Left lung (tissue), 4 donors: ENCODE measurements at regions not wholly inside any gene's neighbourhood (a gene's known extent, or its start where the extent isn't known, plus 50 kb on each side); places are given as distances from the start of the nearest gene placed in this dataset.

ENCODE experiments used
- ATAC-seq: fragments of 200-7000 bp; cut with Tn5 transposase; one replicate; pipeline ENCODE4 v1.9.1; 2020; ENCODE audit warnings: moderate library complexity
- DNase-seq, 4 donors: peaks; one replicate each; pipeline ENCODE4 v3.0.0-alpha.2; 2013 to 2020
- H3K27ac ChIP-seq, 2 donors: fragments of 200-600 bp; sonication (generic) in 1 of 2; one replicate each; pipeline versions ENCODE4 v1.5.0 to v1.8.0; 2020 to 2021
- H3K27me3 ChIP-seq, 2 donors: fragments of 200-600 bp; sonication (generic) in 1 of 2; one replicate each; pipeline versions ENCODE4 v1.5.0 to v1.8.0; 2020 to 2021
- H3K36me3 ChIP-seq, 2 donors: fragments of 200-600 bp; sonication (generic) in 1 of 2; one replicate each; pipeline versions ENCODE4 v1.5.0 to v1.8.0; 2020 to 2021
- H3K4me1 ChIP-seq, 2 donors: fragments of 200-600 bp; one replicate each; pipeline ENCODE4 v1.8.0; 2021
- H3K4me3 ChIP-seq, 2 donors: fragments of 200-600 bp; sonication (generic) in 1 of 2; one replicate each; pipeline versions ENCODE4 v1.5.0 to v1.8.0; 2020 to 2021; ENCODE audit warnings: mild to moderate bottlenecking in 1 of 2
- H3K9me3 ChIP-seq, 2 donors: fragments of 200-600 bp; sonication (generic) in 1 of 2; one replicate each; pipeline versions ENCODE4 v1.5.0 to v1.8.0; 2020 to 2021
- intact Hi-C, 2 donors: fragments of 100-400 bp; cut with DNase I; formaldehyde crosslinking; loops; one replicate each; pipeline versions ENCODE4 v1.11.2 to v1.14.2; 2022
- TF ChIP-seq, protein P1 (sequence below), 2 donors: fragments of 200-600 bp; sonication (generic) in 1 of 2; IDR thresholded peaks; one replicate each; pipeline versions ENCODE4 v1.5.0 to v1.8.0; 2021; ENCODE audit warnings: antibody characterized with exemption in 2 of 2
- donor health status: DM: no; HTN: yes; CAD: no.
- donor health status: DM: no; HTN: no; CAD: no.

DNA sequence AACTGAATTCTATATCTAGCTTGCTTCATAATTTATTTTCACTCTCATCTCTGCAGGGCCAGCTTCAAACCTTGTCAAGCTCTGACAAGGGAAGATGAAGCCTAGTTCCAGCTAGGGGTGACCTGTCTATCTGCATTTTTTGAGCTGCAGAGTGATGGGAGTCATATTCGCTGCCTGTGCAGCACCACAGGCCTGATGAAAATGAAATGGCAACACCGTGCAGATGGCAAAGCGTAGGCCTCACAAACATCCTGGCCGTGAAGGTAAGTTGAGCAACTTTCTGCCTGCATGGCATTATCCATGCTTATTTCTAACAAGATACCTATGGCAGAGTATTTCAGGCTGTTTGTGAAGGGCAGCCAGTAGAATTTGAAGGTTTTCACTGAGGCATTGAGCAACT is 86.4 kb upstream of the C1QTNF9B start:
- H3K27ac ChIP-seq, result no peak overlapping the region
- ATAC-seq (no peak), DNase-seq (no peak)
- H3K27me3 ChIP-seq, result peaks cover 0 to 32% of the 10 kb centered on the region in 2 donors
- peaks cover 10 to 11% of the 10 kb centered on the region in 2 donors for H3K4me1 ChIP-seq
- H3K9me3 ChIP-seq, result no peaks in the 10 kb centered on the region
- H3K4me3 ChIP-seq, result no peak overlapping the region
- no peaks in the 10 kb centered on the region for H3K36me3 ChIP-seq
- intact Hi-C loops, result no loop called here
- TF ChIP-seq, protein P1, sequence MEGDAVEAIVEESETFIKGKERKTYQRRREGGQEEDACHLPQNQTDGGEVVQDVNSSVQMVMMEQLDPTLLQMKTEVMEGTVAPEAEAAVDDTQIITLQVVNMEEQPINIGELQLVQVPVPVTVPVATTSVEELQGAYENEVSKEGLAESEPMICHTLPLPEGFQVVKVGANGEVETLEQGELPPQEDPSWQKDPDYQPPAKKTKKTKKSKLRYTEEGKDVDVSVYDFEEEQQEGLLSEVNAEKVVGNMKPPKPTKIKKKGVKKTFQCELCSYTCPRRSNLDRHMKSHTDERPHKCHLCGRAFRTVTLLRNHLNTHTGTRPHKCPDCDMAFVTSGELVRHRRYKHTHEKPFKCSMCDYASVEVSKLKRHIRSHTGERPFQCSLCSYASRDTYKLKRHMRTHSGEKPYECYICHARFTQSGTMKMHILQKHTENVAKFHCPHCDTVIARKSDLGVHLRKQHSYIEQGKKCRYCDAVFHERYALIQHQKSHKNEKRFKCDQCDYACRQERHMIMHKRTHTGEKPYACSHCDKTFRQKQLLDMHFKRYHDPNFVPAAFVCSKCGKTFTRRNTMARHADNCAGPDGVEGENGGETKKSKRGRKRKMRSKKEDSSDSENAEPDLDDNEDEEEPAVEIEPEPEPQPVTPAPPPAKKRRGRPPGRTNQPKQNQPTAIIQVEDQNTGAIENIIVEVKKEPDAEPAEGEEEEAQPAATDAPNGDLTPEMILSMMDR (IDR thresholded peaks at IDR 0.05), result no peak

DNA sequence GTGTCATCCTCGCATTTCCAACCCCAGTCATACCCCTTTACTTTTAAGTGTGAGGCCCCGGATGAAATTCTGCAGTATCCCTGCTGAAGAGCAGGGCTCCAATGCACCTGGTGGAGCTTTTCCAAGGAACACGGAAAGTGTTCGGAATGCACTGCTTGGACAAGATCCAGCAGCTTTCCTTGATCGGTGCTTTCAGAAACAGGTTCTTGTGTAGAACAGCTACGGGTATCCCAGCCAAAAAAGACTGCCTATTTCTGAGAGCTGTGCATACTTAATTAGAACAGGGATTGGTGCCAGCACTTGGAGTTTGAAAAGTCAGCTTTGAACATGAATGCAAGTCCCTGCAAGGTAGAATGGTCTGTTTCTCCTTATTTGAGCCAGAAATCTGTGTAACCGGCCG is 87.2 kb upstream of the C1QTNF9B start:
- no peaks in the 10 kb centered on the region for H3K9me3 ChIP-seq
- TF ChIP-seq, protein P1 (IDR thresholded peaks at IDR 0.05), result no peak
- peak; percentile 50 for ATAC-seq
- intact Hi-C loops, result no loop called here
- DNase-seq, result peak in 3 of 4 donors; percentile 38 to 78 (median 49)
- no peak overlapping the region for H3K4me3 ChIP-seq
- H3K4me1 ChIP-seq, result peaks cover 3 to 10% of the 10 kb centered on the region in 2 donors
- no peak overlapping the region for H3K27ac ChIP-seq
- H3K36me3 ChIP-seq, result no peaks in the 10 kb centered on the region
- peaks cover 0 to 24% of the 10 kb centered on the region in 2 donors for H3K27me3 ChIP-seq

DNA sequence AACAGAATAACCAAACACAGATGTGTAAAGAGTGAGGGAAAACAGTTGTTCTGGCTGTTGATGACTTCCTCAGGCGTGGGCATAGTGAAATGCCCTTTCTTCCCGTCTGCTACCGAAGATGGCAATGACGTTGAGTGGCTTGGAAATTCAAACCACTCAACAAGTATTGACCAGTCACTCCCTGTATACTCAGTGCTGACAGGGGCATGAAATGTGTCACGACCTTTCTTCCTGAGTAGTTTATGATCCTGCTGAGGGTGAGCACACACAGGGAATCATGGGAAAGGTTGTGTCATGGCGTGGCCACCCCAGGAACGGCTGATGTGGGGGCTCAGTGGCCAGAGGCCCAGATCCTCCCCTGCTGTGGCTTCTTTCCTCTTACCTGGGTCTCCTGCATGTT is 87.8 kb upstream of the C1QTNF9B start:
- no peak for DNase-seq
- H3K9me3 ChIP-seq, result no peaks in the 10 kb centered on the region
- no peak overlapping the region for H3K4me3 ChIP-seq
- TF ChIP-seq, protein P1 (IDR thresholded peaks at IDR 0.05), result no peak
- H3K36me3 ChIP-seq, result no peaks in the 10 kb centered on the region
- H3K4me1 ChIP-seq, result peaks cover 0 to 10% of the 10 kb centered on the region in 2 donors
- ATAC-seq, result peak; percentile 42
- H3K27ac ChIP-seq, result no peak overlapping the region
- intact Hi-C loops, result no loop called here
- peaks cover 0 to 19% of the 10 kb centered on the region in 2 donors for H3K27me3 ChIP-seq

DNA sequence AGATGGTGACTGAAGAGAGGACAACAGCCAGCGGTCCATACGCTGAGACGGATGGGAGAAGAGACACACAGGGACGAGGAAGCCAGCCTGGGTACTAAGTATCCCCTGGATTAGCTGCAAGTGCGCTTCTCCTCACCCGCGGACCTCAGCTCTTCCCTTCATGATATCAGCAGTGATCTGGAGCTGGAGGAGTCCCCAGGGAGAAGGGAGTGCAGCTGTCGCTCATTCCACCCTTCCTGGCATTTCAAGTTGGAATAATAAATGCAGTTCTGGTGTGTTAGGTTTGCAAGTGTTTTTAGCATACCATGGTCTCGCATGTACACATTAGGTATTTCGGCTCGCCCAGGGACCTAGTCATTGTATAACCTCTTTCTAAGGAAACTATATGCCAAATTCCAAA is 88.5 kb upstream of the C1QTNF9B start:
- peaks cover 0 to 11% of the 10 kb centered on the region in 2 donors for H3K27me3 ChIP-seq
- intact Hi-C loops, result no loop called here
- DNase-seq (no peak), ATAC-seq (no peak)
- H3K4me1 ChIP-seq, result peaks cover 0 to 10% of the 10 kb centered on the region in 2 donors
- H3K36me3 ChIP-seq, result no peaks in the 10 kb centered on the region
- no peak overlapping the region for H3K4me3 ChIP-seq
- no peaks in the 10 kb centered on the region for H3K9me3 ChIP-seq
- no peak overlapping the region for H3K27ac ChIP-seq
- TF ChIP-seq, protein P1 (IDR thresholded peaks at IDR 0.05), result no peak

DNA sequence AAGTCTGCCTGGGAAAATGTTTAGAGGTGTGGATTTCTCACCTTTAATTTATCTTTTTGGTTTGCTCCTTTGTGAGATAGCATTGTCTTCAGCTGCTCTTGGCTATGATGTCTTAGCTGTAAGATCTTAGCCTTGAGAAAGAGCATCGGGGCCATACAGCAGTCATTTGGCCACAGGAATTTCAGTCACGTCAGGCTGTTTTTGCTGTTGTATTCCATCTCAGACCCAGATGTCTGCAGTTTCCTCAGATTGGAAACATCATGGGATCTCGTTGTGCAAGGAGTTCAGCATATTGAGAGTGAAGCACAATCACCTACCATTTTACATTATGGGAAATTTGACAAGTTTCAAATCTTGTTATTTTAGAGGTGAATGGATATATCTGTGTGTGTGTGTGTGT is 89.3 kb upstream of the C1QTNF9B start:
- peak; percentile 37 for ATAC-seq
- H3K36me3 ChIP-seq, result no peaks in the 10 kb centered on the region

More for the DNA sequence above, 89.3 kb upstream of the C1QTNF9B start:
- intact Hi-C loops, result no loop called here
- H3K27me3 ChIP-seq, result peaks cover 0 to 3% of the 10 kb centered on the region in 2 donors
- peak in 2 of 4 donors; percentile 36 to 45 for DNase-seq
- TF ChIP-seq, protein P1 (IDR thresholded peaks at IDR 0.05), result no peak
- H3K4me3 ChIP-seq, result no peak overlapping the region
- H3K4me1 ChIP-seq, result peaks cover 0 to 10% of the 10 kb centered on the region in 2 donors
- no peaks in the 10 kb centered on the region for H3K9me3 ChIP-seq
- peak overlapping the region in 1 of 2 donors; percentile 48 for H3K27ac ChIP-seq
